IMR-90 (cell line): ENCODE measurements at regions not wholly inside any gene's neighbourhood (a gene's known extent, or its start where the extent isn't known, plus 50 kb on each side); places are given as distances from the start of the nearest gene placed in this dataset.

Source experiments
- ATAC-seq: fragments of 200-7000 bp; cut with Tn5 transposase; 2 replicates; pipeline ENCODE4 v1.9.1; 2020; ENCODE audit warnings: low read depth, mild to moderate bottlenecking, moderate library complexity
- BruUV-seq: library from RNA; stranded (reverse); fragments of 400-500 nt; replicated peaks from 2 replicates; lab custom pipeline; 2021; lab: Mats Ljungman, UMichigan
- CTCF ChIA-PET: fragments of 300-600 bp; formaldehyde crosslinking; extraction: SDS; loops from one replicate; lab custom pipeline; 2021; ENCODE audit warnings: antibody characterized with exemption; lab: Yijun Ruan, JAX
- POLR2A ChIA-PET: fragments of 300-600 bp; sonication (Branson Sonifier 250); formaldehyde crosslinking; loops from one replicate; lab custom pipeline; 2022; ENCODE audit warnings: antibody characterized with exemption; ENCODE audit not compliant: unreplicated experiment; lab: Charles Lee
- DNase-seq: peaks from one replicate; pipeline ENCODE4 v3.0.0; 2013
- H2AFZ ChIP-seq: replicated peaks from 2 replicates; pipeline ENCODE3; 2013; ENCODE audit warnings: low read length, mild to moderate bottlenecking; ENCODE audit not compliant: poor library complexity
- H2AK5ac ChIP-seq: 2 replicates; pipeline ENCODE4 v1.6.1; 2013; ENCODE audit warnings: low read depth, low read length, inconsistent platforms
- H2AK9ac ChIP-seq: replicated peaks from 2 replicates; pipeline ENCODE3; 2013; ENCODE audit warnings: mild to moderate bottlenecking, low read depth, low read length, moderate library complexity; ENCODE audit not compliant: poor library complexity
- H2BK120ac ChIP-seq: 2 replicates; pipeline ENCODE4 v1.6.1; 2013; ENCODE audit warnings: low read depth, low read length, inconsistent platforms
- H2BK15ac ChIP-seq: 3 replicates; pipeline ENCODE4 v1.6.1; 2013; ENCODE audit warnings: low read depth, low read length, inconsistent platforms
- H2BK20ac ChIP-seq: 2 replicates; pipeline ENCODE4 v1.6.1; 2013; ENCODE audit warnings: low read depth, mild to moderate bottlenecking, inconsistent platforms, low read length, moderate library complexity
- H2BK5ac ChIP-seq: 2 replicates; pipeline ENCODE4 v1.6.1; 2013; ENCODE audit warnings: mild to moderate bottlenecking, low read depth, low read length, inconsistent platforms; ENCODE audit not compliant: poor library complexity, severe bottlenecking
- H3K14ac ChIP-seq: replicated peaks from 2 replicates; pipeline ENCODE4 v1.6.1; 2013; ENCODE audit warnings: low read depth, low read length, inconsistent platforms
- H3K18ac ChIP-seq: 2 replicates; pipeline ENCODE4 v1.6.1; 2013; ENCODE audit warnings: low read depth, low read length, control low read depth
- H3K23ac ChIP-seq: 2 replicates; pipeline ENCODE4 v1.6.1; 2013; ENCODE audit warnings: low read depth, low read length, inconsistent platforms
- H3K27ac ChIP-seq: 2 replicates; pipeline ENCODE4 v1.5.1; 2013; ENCODE audit warnings: mild to moderate bottlenecking, control low read depth, low read length; ENCODE audit not compliant: insufficient read depth
- H3K27me3 ChIP-seq: 2 replicates; pipeline ENCODE4 v1.6.1; 2013; ENCODE audit warnings: low read length; ENCODE audit not compliant: control insufficient read depth, insufficient read depth
- H3K36me3 ChIP-seq: 2 replicates; pipeline ENCODE4 v1.6.1; 2013; ENCODE audit warnings: low read length, mixed read lengths; ENCODE audit not compliant: control insufficient read depth, insufficient read depth
- H3K4ac ChIP-seq: 2 replicates; pipeline ENCODE4 v1.6.1; 2013; ENCODE audit warnings: low read depth, low read length, inconsistent platforms
- H3K4me1 ChIP-seq: 2 replicates; pipeline ENCODE4 v1.6.1; 2013; ENCODE audit warnings: low read length, mixed read lengths; ENCODE audit not compliant: control insufficient read depth, insufficient read depth
- H3K4me2 ChIP-seq: 2 replicates; pipeline ENCODE4 v1.6.1; 2013; ENCODE audit warnings: low read depth, mild to moderate bottlenecking, control low read depth, low read length, moderate library complexity
- H3K4me3 ChIP-seq: 2 replicates; pipeline ENCODE4 v1.5.1; 2013; ENCODE audit warnings: low read depth, mild to moderate bottlenecking, control low read depth, low read length, moderate library complexity; ENCODE audit not compliant: insufficient read depth
- H3K56ac ChIP-seq: 2 replicates; pipeline ENCODE4 v1.6.1; 2013; ENCODE audit warnings: low read length, inconsistent platforms; ENCODE audit not compliant: insufficient read depth; ENCODE audit errors: extremely low read depth
- H3K79me1 ChIP-seq, 2 experiments: 2 replicates each; pipeline ENCODE4 v1.6.1; 2013; ENCODE audit warnings: low read length in 2 of 2, inconsistent platforms in 1 of 2, low read depth in 1 of 2
- H3K9ac ChIP-seq: 2 replicates; pipeline ENCODE4 v1.6.1; 2013; ENCODE audit warnings: low read depth, low read length, control low read depth
- H3K9me1 ChIP-seq: 2 replicates; pipeline ENCODE4 v1.6.1; 2013; ENCODE audit warnings: low read length, inconsistent platforms; ENCODE audit not compliant: insufficient read depth
- H3K9me3 ChIP-seq: 2 replicates; pipeline ENCODE4 v1.6.1; 2013; ENCODE audit warnings: low read length; ENCODE audit not compliant: control insufficient read depth, insufficient read depth
- H4K20me1 ChIP-seq: 2 replicates; pipeline ENCODE4 v1.6.1; 2013; ENCODE audit warnings: low read length, inconsistent platforms; ENCODE audit not compliant: insufficient read depth
- H4K5ac ChIP-seq: 2 replicates; pipeline ENCODE4 v1.6.1; 2013; ENCODE audit warnings: mild to moderate bottlenecking, low read depth, low read length, control low read depth
- H4K8ac ChIP-seq, 2 experiments: 2 replicates each; pipeline ENCODE4 v1.6.1; 2013; ENCODE audit warnings: low read depth in 2 of 2, low read length in 2 of 2, control low read depth in 1 of 2, inconsistent platforms in 1 of 2
- H4K91ac ChIP-seq: 2 replicates; pipeline ENCODE4 v1.6.1; 2013; ENCODE audit warnings: low read depth, low read length, inconsistent platforms; ENCODE audit not compliant: insufficient read depth
- CTCF ChIP-seq: conservative IDR thresholded peaks from 2 replicates; pipeline ENCODE4 v1.5.1; 2012; ENCODE audit warnings: mild to moderate bottlenecking, low read depth, low read length, improper control_type of control experiment
- FOS ChIP-seq: fragments of 150-350 bp; IDR thresholded peaks from 2 replicates; pipeline ENCODE4 v1.6.1; 2016; ENCODE audit warnings: low read depth, low read length
- MXI1 ChIP-seq: IDR thresholded peaks from 2 replicates; pipeline ENCODE4 v1.6.1; 2012; ENCODE audit warnings: low read depth, mild to moderate bottlenecking, low read length, moderate library complexity, borderline replicate concordance
- SMC3 ChIP-seq: fragments of 150-350 bp; IDR thresholded peaks from 2 replicates; pipeline ENCODE4 v1.6.1; 2016; ENCODE audit warnings: low read depth, mild to moderate bottlenecking, antibody characterized with exemption, low read length, moderate library complexity
- USF2 ChIP-seq: fragments of 150-350 bp; IDR thresholded peaks from 2 replicates; pipeline ENCODE4 v1.6.1; 2017; ENCODE audit warnings: mild to moderate bottlenecking, antibody characterized with exemption, low read length, low read depth
- WGBS, 2 experiments: methylation state at CpG; one replicate each; pipeline versions ENCODE4 v1.1.5 to v1.1.7; 2013; ENCODE audit warnings: missing lambda C conversion rate in 2 of 2; ENCODE audit not compliant: insufficient read length in 1 of 2; ENCODE audit errors: extremely low coverage in 2 of 2; 5-methylcytosine and 5-hydroxymethylcytosine counted together
- dilution Hi-C: fragments of 300-500 bp; cut with HindIII; formaldehyde crosslinking; loops from one replicate; pipeline ENCODE4 v1.14.3; 2018; ENCODE audit warnings: low sequenced_read_pairs; ENCODE audit not compliant: unreplicated experiment
- in situ Hi-C: fragments of 300-500 bp; cut with MboI; formaldehyde crosslinking; loops from 3 replicates; pipeline ENCODE4 v1.14.3; 2019; ENCODE audit warnings: low sequenced_read_pairs, inconsistent platforms, mixed read lengths
- intact Hi-C: fragments of 100-400 bp; cut with micrococcal nuclease; formaldehyde crosslinking; loops from 2 replicates; pipeline ENCODE4 v1.10.0; 2022

GRCh38 chr11:12603143-12604088 lies 70.8 kb upstream of the TEAD1 start:
- H2BK120ac ChIP-seq, result no peak overlapping the region; the same call in 1 of the 2 replicates
- no TSS peak for BruUV-seq
- H3K4ac ChIP-seq, result peak overlapping the region; percentile 29; the same call in 1 of the 2 replicates
- H3K27ac ChIP-seq, result no peak overlapping the region
- H3K79me1 ChIP-seq, result no peaks in the 10 kb centered on the region
- H3K9ac ChIP-seq, result no peak overlapping the region
- H3K4me2 ChIP-seq, result no peak overlapping the region
- no peak overlapping the region for H4K5ac ChIP-seq
- no peaks in the 10 kb centered on the region for H3K9me3 ChIP-seq
- 0 out of 3 replicates have a peak overlapping the region, but pooled peaks have one; percentile 34 for H2BK15ac ChIP-seq
- no peak overlapping the region for H3K18ac ChIP-seq
- CTCF ChIA-PET, result no interaction called here
- peak overlapping the region; percentile 62; the same call in 1 of the 2 replicates for H2AK5ac ChIP-seq
- in situ Hi-C loops (no loop called here), dilution Hi-C loops (no loop called here), intact Hi-C loops (no loop called here)
- peaks cover 2% of the 10 kb centered on the region for H3K4me1 ChIP-seq
- no peak overlapping the region for H4K8ac ChIP-seq
- no peak overlapping the region for H2BK20ac ChIP-seq
- no peak overlapping the region for H3K56ac ChIP-seq
- H3K23ac ChIP-seq, result no peak overlapping the region
- peak overlapping the region; percentile 64 for H2AFZ ChIP-seq
- no peak overlapping the region for H2BK5ac ChIP-seq
- H3K27me3 ChIP-seq, result no peaks in the 10 kb centered on the region
- no peak overlapping the region for H2AK9ac ChIP-seq
- no peaks in the 10 kb centered on the region for H4K20me1 ChIP-seq
- no peaks in the 10 kb centered on the region for H3K36me3 ChIP-seq
- H4K91ac ChIP-seq, result peak overlapping the region; percentile 60; the same call in 1 of the 2 replicates
- no CpG with 5 or more reads among the region's 3 CpGs for WGBS, 2 experiments
- H3K4me3 ChIP-seq, result no peak overlapping the region
- POLR2A ChIA-PET, result no interaction called here
- ATAC-seq, result no peak
- 0 out of 2 replicates have a peak overlapping the region, but pooled peaks have one; percentile 44 for H3K14ac ChIP-seq
- H3K9me1 ChIP-seq, result no peaks in the 10 kb centered on the region; the same call in 1 of the 2 replicates
- no peak for DNase-seq
- TF ChIP-seq USF2 (no peak), SMC3 (no peak), CTCF (no peak), MXI1 (no peak), FOS (no peak)
